DND-41 (cell line): ENCODE measurements at regions not wholly inside any gene's neighbourhood (a gene's known extent, or its start where the extent isn't known, plus 50 kb on each side); places are given as distances from the start of the nearest gene placed in this dataset.
"Not testable (repeated sequence)": the region's sequence is repeated elsewhere in the genome, so short reads cannot be mapped to it uniquely, and the experiment has no call there.

ENCODE experiments used
- ATAC-seq: fragments of 200-7000 bp; cut with Tn5 transposase; 3 replicates; pipeline ENCODE4 v1.9.1; 2021; ENCODE audit warnings: low read depth; ENCODE audit not compliant: insufficient read depth
- DNase-seq: peaks from one replicate; pipeline ENCODE4 v3.0.0-alpha.2; 2020
- H2AFZ ChIP-seq: 2 replicates; pipeline ENCODE4 v1.6.0; 2012; ENCODE audit warnings: low read depth, low read length
- H3K27ac ChIP-seq: 2 replicates; pipeline ENCODE4 v1.5.1; 2012; ENCODE audit warnings: low read length, inconsistent platforms
- H3K27me3 ChIP-seq: fragments of 200-600 bp; sonication (generic); 2 replicates; pipeline ENCODE4 v1.6.0; 2012; ENCODE audit warnings: low read length, mild to moderate bottlenecking, inconsistent platforms; ENCODE audit not compliant: insufficient read depth, poor library complexity
- H3K36me3 ChIP-seq: 2 replicates; pipeline ENCODE4 v1.5.1; 2012; ENCODE audit warnings: low read length, inconsistent platforms; ENCODE audit not compliant: insufficient read depth
- H3K4me1 ChIP-seq: 2 replicates; pipeline ENCODE4 v1.5.1; 2012; ENCODE audit warnings: mild to moderate bottlenecking, low read length; ENCODE audit not compliant: insufficient read depth
- H3K4me2 ChIP-seq: 2 replicates; pipeline ENCODE4 v1.6.0; 2012; ENCODE audit warnings: mild to moderate bottlenecking, moderate library complexity, low read length, inconsistent platforms; ENCODE audit not compliant: insufficient read depth
- H3K4me3 ChIP-seq, 2 experiments: fragments of 200-600 bp in 1 of 2; shearing (Covaris generic) in 1 of 2; 2 replicates each; pipeline ENCODE4 v1.5.1; 2012 to 2016; ENCODE audit warnings: inconsistent platforms in 2 of 2, low read length in 2 of 2, mild to moderate bottlenecking in 2 of 2, low read depth in 1 of 2, moderate library complexity in 1 of 2
- H3K79me2 ChIP-seq: 2 replicates; pipeline ENCODE4 v1.6.0; 2012; ENCODE audit warnings: low read length, inconsistent platforms; ENCODE audit not compliant: insufficient read depth
- H3K9ac ChIP-seq: 2 replicates; pipeline ENCODE4 v1.6.0; 2012; ENCODE audit warnings: low read depth, mild to moderate bottlenecking, inconsistent platforms, low read length, moderate library complexity
- H3K9me3 ChIP-seq: 2 replicates; pipeline ENCODE4 v1.5.1; 2012; ENCODE audit warnings: low read length, moderate library complexity, mild to moderate bottlenecking, inconsistent platforms; ENCODE audit not compliant: insufficient read depth, severe bottlenecking
- H4K20me1 ChIP-seq: 2 replicates; pipeline ENCODE4 v1.6.0; 2012; ENCODE audit warnings: low read length; ENCODE audit not compliant: insufficient read depth
- CTCF ChIP-seq: IDR thresholded peaks from 2 replicates; pipeline ENCODE4 v1.5.1; 2012; ENCODE audit warnings: borderline replicate concordance, low read length, moderate library complexity, mild to moderate bottlenecking; ENCODE audit not compliant: poor library complexity, severe bottlenecking; ENCODE audit errors: extremely low read depth
- EZH2 ChIP-seq: IDR thresholded peaks from 3 replicates; pipeline ENCODE4 v1.6.1; 2012; ENCODE audit warnings: borderline replicate concordance, low read depth, mild to moderate bottlenecking, moderate library complexity, low read length, inconsistent platforms; ENCODE audit not compliant: severe bottlenecking

- H3K9ac ChIP-seq: no peak overlapping the region
- no peaks in the 10 kb centered on the region for H3K36me3 ChIP-seq
- no peaks in the 10 kb centered on the region for H3K79me2 ChIP-seq
- DNase-seq (no peak), ATAC-seq (no peak)
- no peaks in the 10 kb centered on the region for H4K20me1 ChIP-seq
- H3K9me3 ChIP-seq: no peaks in the 10 kb centered on the region
- TF ChIP-seq CTCF (no peak), EZH2 (no peak)
- no peak overlapping the region for H3K4me3 ChIP-seq
- peaks cover 12% of the 10 kb centered on the region for H3K27me3 ChIP-seq
- no peaks in the 10 kb centered on the region for H3K4me1 ChIP-seq
- H3K4me2 ChIP-seq: no peak overlapping the region
- H2AFZ ChIP-seq: no peak overlapping the region
- H3K27ac ChIP-seq: no peak overlapping the region
Observed at GRCh38 chr1:66476774-66477173, 57.2 kb upstream of the SGIP1 start.

- Histone ChIP-seq H3K36me3 (no peaks in the 10 kb centered on the region), H3K27me3 (peaks cover 12% of the 10 kb centered on the region), H4K20me1 (no peaks in the 10 kb centered on the region), H3K27ac (no peak overlapping the region), H3K4me2 (no peak overlapping the region), H3K79me2 (no peaks in the 10 kb centered on the region), H2AFZ (no peak overlapping the region), H3K4me3 (no peak overlapping the region), H3K9me3 (no peaks in the 10 kb centered on the region), H3K9ac (no peak overlapping the region), H3K4me1 (no peaks in the 10 kb centered on the region)
- no peak for ATAC-seq
- no peak for DNase-seq
- no peak for TF ChIP-seq EZH2
- TF ChIP-seq CTCF: no peak
Observed at GRCh38 chr1:66478116-66478515, 55.8 kb upstream of the SGIP1 start.

- Histone ChIP-seq H3K9me3 (no peaks in the 10 kb centered on the region), H3K4me1 (no peaks in the 10 kb centered on the region), H2AFZ (no peak overlapping the region), H3K9ac (no peak overlapping the region), H3K79me2 (no peaks in the 10 kb centered on the region), H3K4me2 (no peak overlapping the region), H3K27ac (no peak overlapping the region), H3K36me3 (no peaks in the 10 kb centered on the region), H4K20me1 (no peaks in the 10 kb centered on the region), H3K27me3 (peaks cover 6% of the 10 kb centered on the region), H3K4me3 (no peak overlapping the region)
- DNase-seq (no peak), ATAC-seq (no peak)
- no peak for TF ChIP-seq EZH2
- no peak for TF ChIP-seq CTCF
Observed at GRCh38 chr1:66480162-66480561, 53.8 kb upstream of the SGIP1 start.

- not testable (repeated sequence) for DNase-seq, H3K36me3 ChIP-seq, ATAC-seq
Observed at GRCh38 chr1:66481215-66481614, 52.7 kb upstream of the SGIP1 start.

More at GRCh38 chr1:66481215-66481614, 52.7 kb upstream of the SGIP1 start:
- not testable (repeated sequence) for H3K4me2 ChIP-seq, H3K4me1 ChIP-seq, H3K9me3 ChIP-seq, H3K79me2 ChIP-seq, H3K27ac ChIP-seq, H3K9ac ChIP-seq, H4K20me1 ChIP-seq, H3K27me3 ChIP-seq, H2AFZ ChIP-seq, H3K4me3 ChIP-seq
